GM12872 (cell line): ENCODE measurements at regions not wholly inside any gene's neighbourhood (a gene's known extent, or its start where the extent isn't known, plus 50 kb on each side); places are given as distances from the start of the nearest gene placed in this dataset.

Source experiments
- TF ChIP-seq, protein P1 (sequence below): IDR thresholded peaks from 3 replicates; pipeline ENCODE4 v1.5.1; 2011; ENCODE audit warnings: low read depth, mild to moderate bottlenecking, low read length, moderate library complexity; ENCODE audit not compliant: insufficient read depth

DNA sequence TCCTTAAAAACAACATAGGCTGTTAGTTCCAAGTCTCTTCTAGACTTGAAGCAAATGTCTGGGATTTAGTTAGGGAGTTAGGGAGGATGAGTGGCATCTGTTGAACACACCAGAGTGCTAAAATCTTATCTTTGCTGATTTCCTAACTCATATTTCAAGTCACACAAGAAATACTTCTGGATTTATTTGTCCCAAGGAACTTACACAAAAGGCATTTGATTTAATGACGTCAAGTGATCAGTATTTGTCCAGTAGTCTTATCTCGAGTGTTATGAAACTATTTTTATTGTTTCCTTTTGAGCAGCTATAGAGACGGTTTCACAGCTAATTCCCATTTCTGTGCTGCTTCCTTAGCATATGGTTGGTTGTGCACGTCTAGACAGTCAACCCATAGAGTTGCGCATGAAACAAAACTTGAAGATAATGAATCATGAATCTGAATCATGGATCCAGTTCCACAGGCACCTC is 140.5 kb upstream of the TUT7 start:
- TF ChIP-seq, protein P1, sequence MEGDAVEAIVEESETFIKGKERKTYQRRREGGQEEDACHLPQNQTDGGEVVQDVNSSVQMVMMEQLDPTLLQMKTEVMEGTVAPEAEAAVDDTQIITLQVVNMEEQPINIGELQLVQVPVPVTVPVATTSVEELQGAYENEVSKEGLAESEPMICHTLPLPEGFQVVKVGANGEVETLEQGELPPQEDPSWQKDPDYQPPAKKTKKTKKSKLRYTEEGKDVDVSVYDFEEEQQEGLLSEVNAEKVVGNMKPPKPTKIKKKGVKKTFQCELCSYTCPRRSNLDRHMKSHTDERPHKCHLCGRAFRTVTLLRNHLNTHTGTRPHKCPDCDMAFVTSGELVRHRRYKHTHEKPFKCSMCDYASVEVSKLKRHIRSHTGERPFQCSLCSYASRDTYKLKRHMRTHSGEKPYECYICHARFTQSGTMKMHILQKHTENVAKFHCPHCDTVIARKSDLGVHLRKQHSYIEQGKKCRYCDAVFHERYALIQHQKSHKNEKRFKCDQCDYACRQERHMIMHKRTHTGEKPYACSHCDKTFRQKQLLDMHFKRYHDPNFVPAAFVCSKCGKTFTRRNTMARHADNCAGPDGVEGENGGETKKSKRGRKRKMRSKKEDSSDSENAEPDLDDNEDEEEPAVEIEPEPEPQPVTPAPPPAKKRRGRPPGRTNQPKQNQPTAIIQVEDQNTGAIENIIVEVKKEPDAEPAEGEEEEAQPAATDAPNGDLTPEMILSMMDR: no peak

DNA sequence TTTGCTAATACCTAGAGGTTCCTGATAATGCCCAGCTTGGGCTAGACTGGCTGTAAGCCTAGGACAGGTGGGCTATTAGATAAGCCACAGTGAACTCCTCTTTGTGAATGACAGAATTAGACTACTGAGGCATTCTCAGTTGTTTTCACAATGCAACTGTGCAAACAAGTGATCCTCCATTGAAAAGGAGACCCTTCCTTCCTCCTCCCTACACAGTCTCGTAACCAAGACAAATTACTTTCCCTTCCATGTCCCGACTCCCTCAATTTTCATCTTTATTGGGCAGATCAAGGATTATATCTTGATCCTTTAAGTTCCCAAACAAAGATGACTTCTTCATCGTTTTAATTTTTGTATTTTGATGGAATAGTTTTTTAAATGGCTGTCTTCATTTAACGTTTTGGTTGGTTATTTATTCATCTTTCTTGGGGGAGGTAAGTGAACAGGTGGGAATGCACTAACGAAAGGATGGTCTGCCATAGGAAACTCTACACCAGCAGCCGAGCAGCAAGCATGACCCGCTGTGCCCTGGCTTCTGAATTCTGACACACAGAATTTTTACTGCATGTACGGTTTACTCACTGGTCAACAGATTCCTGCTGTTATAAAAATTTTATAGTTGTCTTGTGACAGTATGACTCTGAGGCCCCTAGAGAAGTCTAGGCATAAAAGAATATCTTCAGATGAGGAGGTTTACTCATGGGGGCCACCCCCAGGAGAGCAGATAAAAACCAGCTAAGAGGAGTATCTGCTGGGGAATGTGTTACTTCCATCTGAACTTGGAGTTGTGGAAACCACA is 137.5 kb upstream of the TUT7 start:
- TF ChIP-seq, protein P1: no peak

DNA sequence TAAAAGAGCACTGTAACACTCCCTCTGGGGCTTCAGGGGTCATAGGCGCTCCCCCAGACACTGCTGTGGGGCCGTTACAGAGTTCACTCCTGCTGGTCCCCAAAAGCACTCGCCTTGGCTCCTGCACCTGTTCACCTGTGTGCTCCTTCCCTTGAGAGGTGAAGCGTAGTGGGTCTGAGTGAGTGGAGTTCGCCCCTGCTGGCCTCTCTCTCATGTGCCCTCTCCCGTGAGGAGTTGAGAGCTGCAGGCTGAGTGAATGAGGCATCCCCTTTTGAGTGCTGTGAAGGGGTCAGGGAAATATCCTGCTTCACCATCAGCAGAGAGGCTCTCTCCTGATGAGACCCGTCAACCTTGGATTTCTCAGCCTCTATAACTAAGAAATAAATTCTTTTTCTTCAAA is 134.6 kb upstream of the TUT7 start:
- TF ChIP-seq, protein P1: no peak

DNA sequence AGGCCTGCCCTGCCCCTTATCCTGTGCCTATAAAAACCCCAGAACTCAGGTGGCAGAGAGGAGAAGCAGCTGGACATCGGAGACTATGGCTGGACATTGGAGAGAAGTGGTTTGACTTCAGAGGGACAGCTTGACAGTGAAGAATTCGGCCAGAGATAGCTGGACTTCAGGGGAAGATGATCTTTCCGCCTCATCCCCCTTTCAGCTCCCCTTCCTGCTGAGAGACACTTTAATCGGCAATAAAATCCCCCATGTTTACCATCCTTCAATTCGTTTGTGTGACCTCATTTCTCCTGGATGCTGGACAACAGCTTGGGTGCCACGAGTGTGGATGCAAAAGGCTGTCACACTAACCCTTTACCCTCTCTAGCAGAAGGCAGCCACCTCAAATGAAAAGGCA is 134.1 kb upstream of the TUT7 start:
- TF ChIP-seq, protein P1: no peak

DNA sequence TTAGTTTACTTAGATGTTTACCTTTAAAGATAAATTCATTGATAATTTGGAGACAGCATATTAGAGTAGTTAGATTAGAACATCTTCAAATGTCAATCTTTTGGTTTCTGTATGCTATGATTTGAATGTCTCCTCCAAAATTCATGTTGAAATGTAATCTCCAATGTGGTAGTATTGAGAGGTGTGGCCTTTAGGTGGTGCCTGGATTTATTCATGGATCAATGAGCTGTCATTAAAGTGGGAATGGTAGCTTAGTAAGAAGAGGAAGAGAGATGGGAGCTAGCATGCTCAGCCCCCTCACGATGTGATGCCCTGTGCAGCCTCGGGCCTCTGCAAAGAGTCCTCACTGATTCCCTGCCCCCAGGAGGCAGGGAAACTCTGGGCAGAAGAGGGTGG is 133.6 kb upstream of the TUT7 start:
- TF ChIP-seq, protein P1: no peak

DNA sequence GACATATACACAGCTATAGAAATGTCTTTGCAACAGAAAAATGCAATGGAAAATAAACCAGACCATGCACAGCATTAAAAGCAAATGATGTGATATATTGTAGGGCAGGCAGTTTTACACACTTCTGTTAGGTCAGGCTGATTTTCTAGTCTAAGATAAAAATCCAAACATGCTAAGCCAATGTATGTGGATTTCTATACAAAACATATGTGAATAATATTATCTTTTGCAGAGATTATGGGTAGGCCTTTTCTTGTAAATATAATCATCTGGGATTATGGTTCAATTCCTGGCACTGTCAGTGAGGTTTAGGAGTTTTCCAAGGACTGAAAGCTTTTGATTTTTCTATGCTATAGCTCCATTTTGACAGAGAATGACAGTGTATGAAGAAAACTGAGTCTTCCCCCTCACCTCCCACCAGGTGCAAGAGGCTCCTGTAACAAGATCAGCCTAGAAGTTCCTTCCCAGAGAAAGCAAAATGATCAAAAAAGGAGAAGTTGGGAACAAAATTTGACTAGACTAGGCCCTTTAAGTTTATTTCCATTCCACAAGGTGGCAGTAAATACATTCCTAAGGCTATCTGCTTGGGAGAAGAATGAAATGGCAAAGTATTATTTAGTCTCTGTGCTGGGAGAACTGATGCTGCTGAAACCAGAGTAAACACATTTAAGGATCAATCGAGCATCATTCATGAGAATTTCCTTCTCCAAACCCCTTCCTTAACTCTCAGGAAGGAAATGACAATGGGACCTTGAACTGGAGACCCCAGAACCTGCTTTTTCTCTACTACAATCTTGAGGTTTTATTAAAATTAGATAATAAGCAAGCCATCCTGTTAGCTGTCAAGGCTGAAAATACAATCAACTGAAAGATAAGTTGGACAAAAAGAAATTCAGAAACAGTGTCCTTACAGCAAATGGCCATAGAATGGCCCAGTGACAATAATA is 133.0 kb upstream of the TUT7 start:
- TF ChIP-seq, protein P1: peak; percentile 45; the same call in 2 of the 3 replicates

DNA sequence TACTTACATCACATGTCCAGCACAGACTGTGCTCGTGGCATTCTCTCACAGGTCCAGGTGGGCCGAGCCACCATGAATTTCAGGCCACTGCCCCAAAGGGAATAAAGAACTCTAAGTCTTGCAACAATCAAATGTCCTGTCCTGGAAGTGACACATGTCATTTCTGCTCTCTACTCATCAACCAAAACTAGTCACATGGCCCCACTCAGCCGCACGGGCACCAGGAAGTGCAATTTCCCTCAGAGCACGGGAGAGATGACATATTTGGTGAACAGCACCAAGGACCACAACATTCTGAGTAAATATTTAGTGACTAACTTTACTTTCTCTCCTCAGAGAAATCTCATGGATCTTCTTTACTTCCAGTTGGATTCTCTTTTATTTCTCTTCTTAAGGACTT is 131.1 kb upstream of the TUT7 start:
- TF ChIP-seq, protein P1: no peak
